NOMO-1 treated with DMSO at 0.1 percent for 48 hours (cell line): ENCODE measurements at regions not wholly inside any gene's neighbourhood (a gene's known extent, or its start where the extent isn't known, plus 50 kb on each side); places are given as distances from the start of the nearest gene placed in this dataset.
"Not testable (repeated sequence)": the region's sequence is repeated elsewhere in the genome, so short reads cannot be mapped to it uniquely, and the experiment has no call there.

Experiments used
- DNase-seq: peaks from one replicate; lab custom pipeline; 2025; ENCODE audit not compliant: unreplicated experiment; lab: John Stamatoyannopoulos, UW

GRCh38 chr10:4181621-4182049 lies 396.6 kb upstream of the KLF6 start:
- DNase-seq: no peak

- no peak for DNase-seq
Measured at GRCh38 chr10:4181081-4181480, 396.1 kb upstream of the KLF6 start.

GRCh38 chr10:4177791-4178190 lies 392.8 kb upstream of the KLF6 start:
- DNase-seq: no peak

- DNase-seq: peak; percentile 5
Measured at GRCh38 chr10:4176500-4177281, 391.7 kb upstream of the KLF6 start.

GRCh38 chr10:4174197-4174596 lies 389.2 kb upstream of the KLF6 start:
- no peak for DNase-seq

- no peak for DNase-seq
Measured at GRCh38 chr10:4170633-4171314, 385.8 kb upstream of the KLF6 start.

- no peak for DNase-seq
Measured at GRCh38 chr10:4170181-4170580, 385.2 kb upstream of the KLF6 start.

- no peak for DNase-seq
Measured at GRCh38 chr10:4169448-4169847, 384.4 kb upstream of the KLF6 start.

- no peak for DNase-seq
Measured at GRCh38 chr10:4167216-4167615, 382.2 kb upstream of the KLF6 start.

- DNase-seq: no peak
Measured at GRCh38 chr10:4162571-4163286, 377.7 kb upstream of the KLF6 start.

GRCh38 chr10:4159173-4159572 lies 374.2 kb upstream of the KLF6 start:
- DNase-seq: no peak

GRCh38 chr10:4154191-4154715 lies 369.2 kb upstream of the KLF6 start:
- DNase-seq: no peak

- DNase-seq: no peak
Measured at GRCh38 chr10:4151466-4151865, 366.5 kb upstream of the KLF6 start.

- DNase-seq: no peak
Measured at GRCh38 chr10:4150676-4151075, 365.7 kb upstream of the KLF6 start.

GRCh38 chr10:4149460-4149859 lies 364.5 kb upstream of the KLF6 start:
- DNase-seq: not testable (repeated sequence)

GRCh38 chr10:4147245-4147644 lies 362.2 kb upstream of the KLF6 start:
- no peak for DNase-seq

- DNase-seq: no peak
Measured at GRCh38 chr10:4144817-4145216, 359.8 kb upstream of the KLF6 start.

GRCh38 chr10:4141471-4141870 lies 356.5 kb upstream of the KLF6 start:
- DNase-seq: no peak

GRCh38 chr10:4138146-4138721 lies 353.2 kb upstream of the KLF6 start:
- DNase-seq: no peak

- DNase-seq: no peak
Measured at GRCh38 chr10:4137299-4137698, 352.3 kb upstream of the KLF6 start.

GRCh38 chr10:4136121-4136520 lies 351.1 kb upstream of the KLF6 start:
- peak; percentile 83 for DNase-seq
